MCF 10A (cell line): ENCODE measurements at regions not wholly inside any gene's neighbourhood (a gene's known extent, or its start where the extent isn't known, plus 50 kb on each side); places are given as distances from the start of the nearest gene placed in this dataset.
A peak's percentile ranks its signal among the peaks of the same experiment; 100 is the strongest.

Experiments
- BruUV-seq: library from RNA; stranded (reverse); fragments of 400-500 nt; replicated peaks from 2 replicates; lab custom pipeline; 2021; lab: Mats Ljungman, UMichigan
- CTCF ChIA-PET: fragments of 300-600 bp; sonication (Branson Sonifier 250); formaldehyde crosslinking; extraction: SDS; loops from one replicate; lab custom pipeline; 2021; ENCODE audit warnings: antibody characterized with exemption, inconsistent platforms; lab: Yijun Ruan, JAX
- POLR2A ChIA-PET: fragments of 300-600, 350-650 bp; sonication (Branson Sonifier 250); formaldehyde crosslinking; extraction: SDS; loops from one replicate; lab custom pipeline; 2020; ENCODE audit warnings: antibody characterized with exemption, inconsistent platforms; lab: Yijun Ruan, JAX
- DNase-seq: peaks from one replicate; pipeline ENCODE4 v3.0.0-alpha.2; 2018; ENCODE audit not compliant: unreplicated experiment
- H3K27ac Mint-ChIP-seq: one replicate; pipeline ENCODE4 v1.8.0; 2022; ENCODE audit warnings: mild to moderate bottlenecking, low read depth, mixed read lengths; ENCODE audit not compliant: unreplicated experiment
- H3K27me3 Mint-ChIP-seq: one replicate; pipeline ENCODE4 v1.8.0; 2022; ENCODE audit warnings: mixed read lengths; ENCODE audit not compliant: insufficient read depth, unreplicated experiment
- H3K36me3 Mint-ChIP-seq: one replicate; pipeline ENCODE4 v1.8.0; 2022; ENCODE audit warnings: mild to moderate bottlenecking, moderate library complexity, mixed read lengths; ENCODE audit not compliant: insufficient read depth, unreplicated experiment
- H3K4me1 Mint-ChIP-seq: one replicate; pipeline ENCODE4 v1.8.0; 2022; ENCODE audit warnings: mixed read lengths; ENCODE audit not compliant: insufficient read depth, unreplicated experiment
- H3K4me3 Mint-ChIP-seq: one replicate; pipeline ENCODE4 v1.8.0; 2022; ENCODE audit warnings: mild to moderate bottlenecking, moderate library complexity, mixed read lengths; ENCODE audit not compliant: unreplicated experiment
- H3K9me3 Mint-ChIP-seq: one replicate; pipeline ENCODE4 v1.8.0; 2022; ENCODE audit warnings: mixed read lengths; ENCODE audit not compliant: unreplicated experiment
- intact Hi-C: fragments of 100-400 bp; cut with micrococcal nuclease; formaldehyde crosslinking; loops from 2 replicates; pipeline ENCODE4 v1.14.1; 2022
- TF ChIP-seq, protein P1 (sequence below): fragments of 200-600 bp; IDR thresholded peaks from one replicate; pipeline ENCODE4 v1.8.0; 2022; ENCODE audit warnings: antibody characterized with exemption, mild to moderate bottlenecking; ENCODE audit not compliant: unreplicated experiment

DNA sequence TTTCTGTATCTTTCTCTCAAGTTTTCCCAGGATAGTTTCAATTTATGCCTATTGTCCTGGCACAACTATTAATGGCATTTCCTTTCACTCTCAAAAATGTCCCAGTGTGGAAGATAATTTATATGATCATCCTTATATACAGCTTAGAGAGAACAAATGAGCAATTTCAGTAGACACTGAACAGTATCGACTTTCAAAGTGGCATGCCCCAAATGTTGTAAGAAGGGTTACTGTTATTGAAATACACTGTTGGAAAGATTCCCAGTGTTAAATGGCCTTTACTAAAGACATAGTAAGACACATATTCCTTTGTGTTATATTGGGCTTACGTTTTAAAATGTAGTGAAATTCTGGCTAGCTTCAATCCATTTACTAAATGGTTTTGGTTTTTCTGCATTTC lies 202.3 kb upstream of the CDKN3 start:
- Mint-ChIP-seq H3K4me3 (no peak overlapping the region), H3K36me3 (no peaks in the 10 kb centered on the region), H3K27ac (peak overlapping the region; percentile 46), H3K9me3 (no peaks in the 10 kb centered on the region), H3K4me1 (peaks cover 34% of the 10 kb centered on the region), H3K27me3 (no peaks in the 10 kb centered on the region)
- POLR2A ChIA-PET, result interaction anchor here (1.1 kb wide), 1 partner anchor 57 kb away, joined by 3 read pairs; no protein-coding TSS in a partner anchor
- CTCF ChIA-PET, result interaction anchor here (0.7 to 1.1 kb wide), 3 partner anchors 18 to 654 kb away, joined by 3 to 5 read pairs (median 4); no protein-coding TSS in a partner anchor
- DNase-seq, result peak; percentile 53
- no TSS peak for BruUV-seq
- intact Hi-C loops, result no loop called here
- TF ChIP-seq, protein P1, sequence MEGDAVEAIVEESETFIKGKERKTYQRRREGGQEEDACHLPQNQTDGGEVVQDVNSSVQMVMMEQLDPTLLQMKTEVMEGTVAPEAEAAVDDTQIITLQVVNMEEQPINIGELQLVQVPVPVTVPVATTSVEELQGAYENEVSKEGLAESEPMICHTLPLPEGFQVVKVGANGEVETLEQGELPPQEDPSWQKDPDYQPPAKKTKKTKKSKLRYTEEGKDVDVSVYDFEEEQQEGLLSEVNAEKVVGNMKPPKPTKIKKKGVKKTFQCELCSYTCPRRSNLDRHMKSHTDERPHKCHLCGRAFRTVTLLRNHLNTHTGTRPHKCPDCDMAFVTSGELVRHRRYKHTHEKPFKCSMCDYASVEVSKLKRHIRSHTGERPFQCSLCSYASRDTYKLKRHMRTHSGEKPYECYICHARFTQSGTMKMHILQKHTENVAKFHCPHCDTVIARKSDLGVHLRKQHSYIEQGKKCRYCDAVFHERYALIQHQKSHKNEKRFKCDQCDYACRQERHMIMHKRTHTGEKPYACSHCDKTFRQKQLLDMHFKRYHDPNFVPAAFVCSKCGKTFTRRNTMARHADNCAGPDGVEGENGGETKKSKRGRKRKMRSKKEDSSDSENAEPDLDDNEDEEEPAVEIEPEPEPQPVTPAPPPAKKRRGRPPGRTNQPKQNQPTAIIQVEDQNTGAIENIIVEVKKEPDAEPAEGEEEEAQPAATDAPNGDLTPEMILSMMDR, result no peak

DNA sequence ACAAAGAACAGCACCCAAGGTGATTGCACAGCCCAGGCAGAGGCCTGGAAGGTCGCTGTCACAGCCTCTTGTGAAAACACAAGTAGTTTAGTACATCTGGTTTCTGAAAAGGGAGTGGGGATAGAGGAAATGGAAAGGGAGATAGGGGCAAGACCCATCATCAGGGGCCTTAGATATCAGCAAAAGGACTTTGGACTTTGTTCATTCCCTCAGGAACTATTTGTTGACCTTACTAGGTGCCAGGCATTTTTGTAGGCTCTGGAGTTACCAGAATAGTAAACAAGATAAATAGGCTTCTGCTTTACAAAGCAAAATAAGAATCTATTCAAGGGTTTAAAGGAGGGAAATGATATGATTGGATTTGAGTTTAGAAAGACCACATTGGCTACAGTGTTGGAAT lies 199.4 kb upstream of the CDKN3 start:
- Mint-ChIP-seq H3K4me1 (peaks cover 17% of the 10 kb centered on the region), H3K36me3 (no peaks in the 10 kb centered on the region), H3K4me3 (no peak overlapping the region), H3K27me3 (no peaks in the 10 kb centered on the region), H3K27ac (no peak overlapping the region), H3K9me3 (no peaks in the 10 kb centered on the region)
- ChIA-PET CTCF (interaction anchor here (1.6 kb wide), 1 partner anchor 11 kb away, joined by 6 read pairs; no protein-coding TSS in a partner anchor), POLR2A (no interaction called here)
- intact Hi-C loops, result no loop called here
- TF ChIP-seq, protein P1, result no peak
- DNase-seq, result no peak
- no TSS peak for BruUV-seq

DNA sequence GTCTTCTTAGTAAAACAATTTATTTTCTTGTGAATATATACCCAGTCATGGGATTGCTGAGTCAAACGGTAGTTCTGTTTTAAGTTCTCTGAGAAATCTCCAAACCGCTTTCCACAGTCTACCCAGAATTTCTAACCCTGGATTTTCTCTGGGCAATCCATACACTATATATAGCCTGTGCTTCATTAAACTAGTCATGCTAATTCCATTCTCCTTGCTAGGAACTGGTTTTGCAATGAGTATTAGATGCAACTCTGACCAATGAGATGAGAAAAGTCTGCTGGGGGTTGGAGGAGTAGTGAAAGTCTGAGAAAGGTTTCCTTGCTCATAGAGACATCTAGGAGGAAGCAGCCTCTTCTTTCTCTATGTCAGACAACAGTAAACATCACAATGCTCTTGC lies 196.1 kb upstream of the CDKN3 start:
- intact Hi-C loops, result no loop called here
- POLR2A ChIA-PET, result interaction anchor here (0.8 to 1.2 kb wide), 2 partner anchors 9 to 26 kb away, joined by 4 read pairs; no protein-coding TSS in a partner anchor
- H3K4me1 Mint-ChIP-seq, result peaks cover 6% of the 10 kb centered on the region
- no TSS peak for BruUV-seq
- DNase-seq, result no peak
- H3K36me3 Mint-ChIP-seq, result no peaks in the 10 kb centered on the region
- CTCF ChIA-PET, result no interaction called here
- no peak overlapping the region for H3K4me3 Mint-ChIP-seq
- no peak overlapping the region for H3K27ac Mint-ChIP-seq
- H3K9me3 Mint-ChIP-seq, result no peaks in the 10 kb centered on the region
- H3K27me3 Mint-ChIP-seq, result no peaks in the 10 kb centered on the region
- TF ChIP-seq, protein P1, result no peak

DNA sequence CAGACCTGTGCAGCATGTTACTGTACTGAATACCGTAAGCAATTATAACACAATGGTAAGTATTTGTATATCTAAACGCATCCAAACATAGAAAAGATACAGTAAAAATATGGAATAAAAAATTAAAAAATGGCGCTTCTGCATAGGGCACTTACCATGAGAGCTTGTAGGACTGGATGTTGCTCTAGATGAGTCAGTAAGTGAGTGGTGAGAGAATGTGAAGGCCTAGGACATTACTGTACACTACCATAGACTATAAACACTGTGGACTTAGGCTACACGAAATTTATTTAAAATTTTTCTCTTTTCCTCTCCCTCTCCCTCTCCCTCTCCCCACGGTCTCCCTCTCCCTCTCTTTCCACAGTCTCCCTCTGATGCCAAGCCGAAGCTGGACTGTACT lies 194.5 kb upstream of the CDKN3 start:
- CTCF ChIA-PET, result no interaction called here
- intact Hi-C loops, result no loop called here

More for the DNA sequence above, 194.5 kb upstream of the CDKN3 start:
- H3K27ac Mint-ChIP-seq, result no peak overlapping the region
- H3K4me1 Mint-ChIP-seq, result peaks cover 18% of the 10 kb centered on the region
- no peak overlapping the region for H3K4me3 Mint-ChIP-seq
- no peak for DNase-seq
- H3K27me3 Mint-ChIP-seq, result no peaks in the 10 kb centered on the region
- POLR2A ChIA-PET, result no interaction called here
- no peaks in the 10 kb centered on the region for H3K36me3 Mint-ChIP-seq
- no TSS peak for BruUV-seq
- TF ChIP-seq, protein P1, result no peak
- H3K9me3 Mint-ChIP-seq, result no peaks in the 10 kb centered on the region
